ENCODE measurements at regions not wholly inside any gene's neighbourhood (a gene's known extent, or its start where the extent isn't known, plus 50 kb on each side); places are given as distances from the start of the nearest gene placed in this dataset.

GRCh38 chr13:53839461-53839860, 810.8 kb downstream of the OLFM4 start:
- no peak for DNase-seq (ENCODE audit: low spot score)
- TF ChIP-seq, protein P1, sequence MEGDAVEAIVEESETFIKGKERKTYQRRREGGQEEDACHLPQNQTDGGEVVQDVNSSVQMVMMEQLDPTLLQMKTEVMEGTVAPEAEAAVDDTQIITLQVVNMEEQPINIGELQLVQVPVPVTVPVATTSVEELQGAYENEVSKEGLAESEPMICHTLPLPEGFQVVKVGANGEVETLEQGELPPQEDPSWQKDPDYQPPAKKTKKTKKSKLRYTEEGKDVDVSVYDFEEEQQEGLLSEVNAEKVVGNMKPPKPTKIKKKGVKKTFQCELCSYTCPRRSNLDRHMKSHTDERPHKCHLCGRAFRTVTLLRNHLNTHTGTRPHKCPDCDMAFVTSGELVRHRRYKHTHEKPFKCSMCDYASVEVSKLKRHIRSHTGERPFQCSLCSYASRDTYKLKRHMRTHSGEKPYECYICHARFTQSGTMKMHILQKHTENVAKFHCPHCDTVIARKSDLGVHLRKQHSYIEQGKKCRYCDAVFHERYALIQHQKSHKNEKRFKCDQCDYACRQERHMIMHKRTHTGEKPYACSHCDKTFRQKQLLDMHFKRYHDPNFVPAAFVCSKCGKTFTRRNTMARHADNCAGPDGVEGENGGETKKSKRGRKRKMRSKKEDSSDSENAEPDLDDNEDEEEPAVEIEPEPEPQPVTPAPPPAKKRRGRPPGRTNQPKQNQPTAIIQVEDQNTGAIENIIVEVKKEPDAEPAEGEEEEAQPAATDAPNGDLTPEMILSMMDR (IDR thresholded peaks at IDR 0.05; ENCODE audit: extremely low read depth, missing control alignments): no peak

- TF ChIP-seq, protein P1 (IDR thresholded peaks at IDR 0.05; ENCODE audit: extremely low read depth, missing control alignments): no peak
- DNase-seq (ENCODE audit: low spot score): no peak
Observed at GRCh38 chr13:53844473-53845146, 816.0 kb downstream of the OLFM4 start.

GRCh38 chr13:53847502-53847901, 818.9 kb downstream of the OLFM4 start:
- TF ChIP-seq, protein P1 (IDR thresholded peaks at IDR 0.05; ENCODE audit: extremely low read depth, missing control alignments): no peak
- DNase-seq (ENCODE audit: low spot score): no peak

- TF ChIP-seq, protein P1 (IDR thresholded peaks at IDR 0.05; ENCODE audit: extremely low read depth, missing control alignments): no peak
- no peak for DNase-seq (ENCODE audit: low spot score)
Observed at GRCh38 chr13:53848366-53848961, 819.9 kb downstream of the OLFM4 start.

- no peak for DNase-seq (ENCODE audit: low spot score)
- TF ChIP-seq, protein P1 (IDR thresholded peaks at IDR 0.05; ENCODE audit: extremely low read depth, missing control alignments): no peak
Observed at GRCh38 chr13:53854321-53854720, 825.7 kb downstream of the OLFM4 start.

- no peak for DNase-seq (ENCODE audit: low spot score)
- TF ChIP-seq, protein P1 (IDR thresholded peaks at IDR 0.05; ENCODE audit: extremely low read depth, missing control alignments): no peak
Observed at GRCh38 chr13:53856573-53857195, 828.1 kb downstream of the OLFM4 start.

- TF ChIP-seq, protein P1 (IDR thresholded peaks at IDR 0.05; ENCODE audit: extremely low read depth, missing control alignments): no peak
- no peak for DNase-seq (ENCODE audit: low spot score)
Observed at GRCh38 chr13:53863520-53863919, 834.9 kb downstream of the OLFM4 start.
